Naive thymus-derived CD4-positive, alpha-beta T cell (primary cell): ENCODE measurements at regions not wholly inside any gene's neighbourhood (a gene's known extent, or its start where the extent isn't known, plus 50 kb on each side); places are given as distances from the start of the nearest gene placed in this dataset.

Source experiments
- ATAC-seq: fragments of 150-1000 bp; cut with Tn5 transposase; 2 replicates; pipeline ENCODE4 v1.10.0; 2021; ENCODE audit warnings: mild to moderate bottlenecking, moderate library complexity
- CTCF ChIA-PET: fragments of 350-600 bp; sonication (Branson Sonifier 250); formaldehyde crosslinking; loops from one replicate; lab custom pipeline; 2021; ENCODE audit warnings: antibody characterized with exemption; lab: Charles Lee
- POLR2A ChIA-PET: fragments of 350-600 bp; sonication (Branson Sonifier 250); formaldehyde crosslinking; loops from one replicate; lab custom pipeline; 2021; ENCODE audit warnings: antibody characterized with exemption, inconsistent platforms; lab: Charles Lee
- DNase-seq, 9 donors: peaks; one replicate each; pipeline versions ENCODE4 v3.0.0 to v3.0.0-alpha.2; 2020 to 2022; ENCODE audit warnings: mixed read lengths in 1 of 9
- H3K27ac ChIP-seq: one replicate; pipeline ENCODE4 v1.7.0; 2013; ENCODE audit warnings: mild to moderate bottlenecking, low read depth, low read length, moderate library complexity
- H3K27me3 ChIP-seq, 2 donors: one replicate each; pipeline ENCODE4 v1.7.0; 2013; ENCODE audit warnings: low read length in 2 of 2, mild to moderate bottlenecking in 2 of 2, moderate library complexity in 2 of 2; ENCODE audit not compliant: control insufficient read depth in 2 of 2, insufficient read depth in 2 of 2
- H3K36me3 ChIP-seq, 3 experiments: 1 replicate in 2 of 3; 2 replicates in 1 of 3; pipeline ENCODE4 v1.7.0; 2013; ENCODE audit warnings: low read length in 3 of 3, mild to moderate bottlenecking in 3 of 3, moderate library complexity in 1 of 3; ENCODE audit not compliant: insufficient read depth in 3 of 3, control insufficient read depth in 2 of 3
- H3K4me1 ChIP-seq, 2 donors: one replicate each; pipeline ENCODE4 v1.7.0; 2013; ENCODE audit warnings: low read length in 2 of 2, mild to moderate bottlenecking in 2 of 2, moderate library complexity in 1 of 2; ENCODE audit not compliant: control insufficient read depth in 2 of 2, insufficient read depth in 2 of 2
- H3K4me3 ChIP-seq: 2 replicates; pipeline ENCODE4 v1.7.0; 2013; ENCODE audit warnings: mild to moderate bottlenecking, low read length
- H3K9me3 ChIP-seq, 3 experiments: 1 replicate in 2 of 3; 2 replicates in 1 of 3; pipeline ENCODE4 v1.7.0; 2013; ENCODE audit warnings: low read length in 3 of 3; ENCODE audit not compliant: control insufficient read depth in 2 of 3
- H3K27ac Mint-ChIP-seq, 9 donors: one replicate each; pipeline ENCODE4 v1.8.0; 2020 to 2022; ENCODE audit warnings: mixed read lengths in 9 of 9, mild to moderate bottlenecking in 8 of 9, moderate library complexity in 5 of 9, inconsistent platforms in 2 of 9
- H3K27me3 Mint-ChIP-seq, 5 donors: one replicate each; pipeline ENCODE4 v1.8.0; 2021 to 2022; ENCODE audit warnings: mixed read lengths in 5 of 5, mild to moderate bottlenecking in 1 of 5
- H3K36me3 Mint-ChIP-seq, 5 donors: one replicate each; pipeline ENCODE4 v1.8.0; 2020 to 2022; ENCODE audit warnings: mixed read lengths in 5 of 5, mild to moderate bottlenecking in 3 of 5, inconsistent platforms in 1 of 5
- H3K4me1 Mint-ChIP-seq, 7 donors: one replicate each; pipeline ENCODE4 v1.8.0; 2020 to 2022; ENCODE audit warnings: mixed read lengths in 7 of 7, mild to moderate bottlenecking in 3 of 7, inconsistent platforms in 1 of 7
- H3K4me3 Mint-ChIP-seq, 10 donors: one replicate each; pipeline ENCODE4 v1.8.0; 2020 to 2022; ENCODE audit warnings: mild to moderate bottlenecking in 10 of 10, mixed read lengths in 10 of 10, moderate library complexity in 6 of 10, inconsistent platforms in 2 of 10
- H3K9me3 Mint-ChIP-seq, 11 donors: one replicate each; pipeline ENCODE4 v1.8.0; 2020 to 2022; ENCODE audit warnings: mixed read lengths in 11 of 11, mild to moderate bottlenecking in 4 of 11, inconsistent platforms in 1 of 11, moderate library complexity in 1 of 11
- intact Hi-C, 2 donors: fragments of 100-400 bp; cut with micrococcal nuclease; formaldehyde crosslinking; loops; one replicate each; pipeline ENCODE4 v1.15.1; 2023

GRCh38 chr17:71262586-71262985 lies 858.2 kb upstream of the SOX9 start:
- CTCF ChIA-PET, result no interaction called here

GRCh38 chr17:71267668-71268067 lies 853.2 kb upstream of the SOX9 start:
- Mint-ChIP-seq H3K9me3 (peaks cover 14 to 52% (median 22%) of the 10 kb centered on the region in 11 donors), H3K27me3 (no peaks in the 10 kb centered on the region), H3K4me3 (no peak overlapping the region), H3K36me3 (peaks cover 0 to 5% (median 0%) of the 10 kb centered on the region in 5 donors), H3K4me1 (no peaks in the 10 kb centered on the region), H3K27ac (no peak overlapping the region)
- POLR2A ChIA-PET, result no interaction called here
- intact Hi-C loops, result no loop called here
- no peak overlapping the region for H3K4me3 ChIP-seq
- peaks cover 0 to 6% (median 0%) of the 10 kb centered on the region in 3 experiments for H3K9me3 ChIP-seq
- H3K36me3 ChIP-seq, result no peaks in the 10 kb centered on the region
- H3K27ac ChIP-seq, result no peak overlapping the region
- DNase-seq, result no peak
- no peak for ATAC-seq
- no peaks in the 10 kb centered on the region for H3K4me1 ChIP-seq
- CTCF ChIA-PET, result no interaction called here
- no peaks in the 10 kb centered on the region for H3K27me3 ChIP-seq

More at GRCh38 chr17:71262586-71262985, 858.2 kb upstream of the SOX9 start:
- Histone ChIP-seq H3K27me3 (no peaks in the 10 kb centered on the region), H3K4me1 (no peaks in the 10 kb centered on the region), H3K9me3 (peaks cover 0 to 6% (median 0%) of the 10 kb centered on the region in 3 experiments), H3K27ac (no peak overlapping the region), H3K4me3 (no peak overlapping the region), H3K36me3 (no peaks in the 10 kb centered on the region)
- no peak for DNase-seq
- POLR2A ChIA-PET, result no interaction called here
- H3K4me3 Mint-ChIP-seq, result no peak overlapping the region
- H3K9me3 Mint-ChIP-seq, result peaks cover 8 to 31% (median 20%) of the 10 kb centered on the region in 11 donors
- no peak for ATAC-seq
- intact Hi-C loops, result no loop called here
- H3K36me3 Mint-ChIP-seq, result peaks cover 0 to 5% (median 0%) of the 10 kb centered on the region in 5 donors
- H3K27ac Mint-ChIP-seq, result no peak overlapping the region
- H3K27me3 Mint-ChIP-seq, result no peaks in the 10 kb centered on the region
- H3K4me1 Mint-ChIP-seq, result no peaks in the 10 kb centered on the region

- Histone ChIP-seq H3K4me1 (no peaks in the 10 kb centered on the region), H3K36me3 (no peaks in the 10 kb centered on the region), H3K27ac (no peak overlapping the region), H3K27me3 (no peaks in the 10 kb centered on the region), H3K9me3 (peaks cover 0 to 6% (median 0%) of the 10 kb centered on the region in 3 experiments), H3K4me3 (no peak overlapping the region)
- ChIA-PET POLR2A (no interaction called here), CTCF (no interaction called here)
- Mint-ChIP-seq H3K9me3 (peaks cover 13 to 46% (median 20%) of the 10 kb centered on the region in 11 donors), H3K4me3 (no peak overlapping the region), H3K27me3 (no peaks in the 10 kb centered on the region), H3K4me1 (no peaks in the 10 kb centered on the region), H3K36me3 (peaks cover 0 to 5% (median 0%) of the 10 kb centered on the region in 5 donors), H3K27ac (no peak overlapping the region)
- no peak for DNase-seq
- no peak for ATAC-seq
- intact Hi-C loops, result no loop called here
Measured at GRCh38 chr17:71269201-71269600, 851.6 kb upstream of the SOX9 start.

DNA sequence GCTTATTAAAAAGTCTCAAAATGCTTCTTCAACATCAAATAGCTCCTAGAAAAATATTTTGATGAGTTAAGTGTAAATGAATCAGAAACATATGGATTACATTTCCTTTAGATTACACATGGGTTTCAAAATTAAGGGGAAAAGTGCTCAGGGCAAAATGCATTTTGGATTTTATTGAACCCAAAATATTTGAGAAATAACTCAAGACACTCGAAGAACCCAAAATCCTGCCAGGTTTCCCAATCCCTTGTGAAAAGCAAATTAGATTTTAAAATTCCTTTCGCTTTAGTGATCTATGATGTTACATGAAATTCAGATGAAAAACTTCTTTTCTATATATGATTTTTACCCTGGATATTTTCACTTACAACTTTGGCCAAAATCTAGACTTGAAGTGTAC lies 847.4 kb upstream of the SOX9 start:
- Mint-ChIP-seq H3K4me3 (no peak overlapping the region), H3K9me3 (peaks cover 0 to 30% (median 9%) of the 10 kb centered on the region in 11 donors), H3K36me3 (no peaks in the 10 kb centered on the region), H3K27me3 (no peaks in the 10 kb centered on the region), H3K27ac (no peak overlapping the region), H3K4me1 (no peaks in the 10 kb centered on the region)
- Histone ChIP-seq H3K4me1 (no peaks in the 10 kb centered on the region), H3K36me3 (no peaks in the 10 kb centered on the region), H3K27me3 (no peaks in the 10 kb centered on the region), H3K4me3 (no peak overlapping the region), H3K9me3 (no peaks in the 10 kb centered on the region), H3K27ac (no peak overlapping the region)
- intact Hi-C loops, result no loop called here
- ChIA-PET POLR2A (no interaction called here), CTCF (no interaction called here)
- DNase-seq, result no peak
- no peak for ATAC-seq

DNA sequence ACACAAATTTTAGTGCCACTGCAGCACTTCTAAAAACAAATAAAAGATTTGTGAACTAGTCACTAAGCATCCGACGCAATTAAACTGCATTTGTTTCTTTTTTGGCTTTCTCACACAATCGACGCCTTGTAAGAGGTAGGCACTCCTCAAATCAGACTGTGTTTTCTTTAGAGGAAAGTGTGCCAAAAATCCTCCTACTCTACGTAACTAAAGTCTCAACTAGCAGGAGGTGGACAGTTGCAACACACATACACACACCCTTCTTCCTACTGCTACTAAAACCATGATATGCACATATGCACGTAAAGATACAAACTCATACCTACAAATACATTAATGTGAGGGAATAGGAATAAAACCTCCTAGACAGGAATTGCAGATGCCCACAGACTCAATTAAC lies 844.7 kb upstream of the SOX9 start:
- intact Hi-C loops, result no loop called here
- Histone ChIP-seq H3K36me3 (no peaks in the 10 kb centered on the region), H3K4me3 (no peak overlapping the region), H3K9me3 (no peaks in the 10 kb centered on the region), H3K27me3 (no peaks in the 10 kb centered on the region), H3K27ac (no peak overlapping the region), H3K4me1 (no peaks in the 10 kb centered on the region)
- POLR2A ChIA-PET, result no interaction called here
- Mint-ChIP-seq H3K4me1 (no peaks in the 10 kb centered on the region), H3K4me3 (no peak overlapping the region), H3K36me3 (no peaks in the 10 kb centered on the region), H3K27me3 (no peaks in the 10 kb centered on the region), H3K27ac (no peak overlapping the region), H3K9me3 (peaks cover 0 to 16% (median 4%) of the 10 kb centered on the region in 11 donors)
- DNase-seq (no peak), ATAC-seq (no peak)
- CTCF ChIA-PET, result no interaction called here

DNA sequence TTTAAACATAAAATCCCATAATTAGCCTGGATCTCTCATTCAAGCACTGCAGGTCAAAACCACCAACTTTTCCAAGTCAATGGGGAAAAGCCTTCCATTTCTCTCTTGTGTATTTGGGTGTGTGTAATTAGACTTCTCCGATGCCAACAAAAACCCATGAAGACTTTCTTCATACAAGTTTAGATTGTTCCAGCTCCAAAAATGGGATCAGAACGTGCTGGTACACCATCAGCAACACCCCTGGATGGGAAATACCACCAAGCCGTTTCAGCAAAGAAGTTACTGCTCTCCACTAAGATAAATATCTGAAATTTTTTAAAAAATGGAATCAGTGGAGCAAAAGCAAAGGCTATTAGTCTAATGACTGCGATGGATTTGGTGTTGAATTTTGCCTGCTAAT lies 837.3 kb upstream of the SOX9 start:
- intact Hi-C loops, result no loop called here
- no peaks in the 10 kb centered on the region for H3K9me3 ChIP-seq
- Mint-ChIP-seq H3K27me3 (peaks cover 0 to 5% (median 0%) of the 10 kb centered on the region in 5 donors), H3K4me3 (no peak overlapping the region), H3K9me3 (peaks cover 0 to 23% (median 6%) of the 10 kb centered on the region in 11 donors), H3K4me1 (no peaks in the 10 kb centered on the region), H3K27ac (no peak overlapping the region), H3K36me3 (no peaks in the 10 kb centered on the region)
- ChIA-PET POLR2A (interaction anchor here (0.5 kb wide), 1 partner anchor 145 kb away, joined by 3 read pairs; no protein-coding TSS in a partner anchor), CTCF (no interaction called here)
- DNase-seq, result no peak
- no peaks in the 10 kb centered on the region for H3K36me3 ChIP-seq
- no peaks in the 10 kb centered on the region for H3K27me3 ChIP-seq
- H3K27ac ChIP-seq, result no peak overlapping the region
- no peak for ATAC-seq
- H3K4me3 ChIP-seq, result no peak overlapping the region
- no peaks in the 10 kb centered on the region for H3K4me1 ChIP-seq

GRCh38 chr17:71284032-71284755 lies 836.6 kb upstream of the SOX9 start:
- Histone ChIP-seq H3K36me3 (no peaks in the 10 kb centered on the region), H3K9me3 (no peaks in the 10 kb centered on the region), H3K4me1 (no peaks in the 10 kb centered on the region), H3K27me3 (no peaks in the 10 kb centered on the region), H3K4me3 (no peak overlapping the region), H3K27ac (no peak overlapping the region)
- Mint-ChIP-seq H3K4me1 (no peaks in the 10 kb centered on the region), H3K27ac (peak overlapping the region in 1 of 9 donors; percentile 45), H3K27me3 (peaks cover 0 to 5% (median 0%) of the 10 kb centered on the region in 5 donors), H3K36me3 (no peaks in the 10 kb centered on the region), H3K9me3 (peaks cover 0 to 27% (median 6%) of the 10 kb centered on the region in 11 donors), H3K4me3 (no peak overlapping the region)
- CTCF ChIA-PET, result no interaction called here
- POLR2A ChIA-PET, result no interaction called here
- no peak for DNase-seq
- intact Hi-C loops, result no loop called here
- no peak for ATAC-seq
